Thyroid gland (tissue), 4 donors: ENCODE measurements at regions not wholly inside any gene's neighbourhood (a gene's known extent, or its start where the extent isn't known, plus 50 kb on each side); places are given as distances from the start of the nearest gene placed in this dataset.

ENCODE experiments used
- DNase-seq, 2 donors: peaks; one replicate each; pipeline ENCODE4 v3.0.0-alpha.2; 2019
- H3K27ac ChIP-seq, 3 donors: fragments of 200-600 bp; sonication (generic); 1 replicate in 2 of 3; 2 replicates in 1 of 3; pipeline ENCODE4 v1.5.1; 2016 to 2019; ENCODE audit warnings: mild to moderate bottlenecking in 1 of 3, moderate library complexity in 1 of 3
- H3K27me3 ChIP-seq: fragments of 200-600 bp; sonication (generic); one replicate; pipeline ENCODE4 v1.5.1; 2019
- H3K36me3 ChIP-seq, 2 donors: fragments of 200-600 bp; sonication (generic); one replicate each; pipeline ENCODE4 v1.5.1; 2016 to 2019
- H3K4me1 ChIP-seq, 2 donors: fragments of 200-600 bp; sonication (generic); one replicate each; pipeline ENCODE4 v1.5.1; 2017 to 2019
- H3K4me3 ChIP-seq, 3 donors: fragments of 200-600 bp; sonication (generic); replicated peaks in 1 of 3; 1 replicate in 2 of 3; 2 replicates in 1 of 3; pipeline ENCODE4 v1.5.1; 2016; ENCODE audit warnings: mild to moderate bottlenecking in 1 of 3
- H3K9me3 ChIP-seq: fragments of 200-600 bp; sonication (generic); one replicate; pipeline ENCODE4 v1.5.1; 2017
- POLR2A ChIP-seq, 2 donors: fragments of 450-650 bp; IDR thresholded peaks; one replicate each; pipeline ENCODE4 v1.6.1; 2017; ENCODE audit warnings: antibody characterized with exemption in 2 of 2, mild to moderate bottlenecking in 2 of 2, moderate library complexity in 1 of 2
- WGBS, 2 donors: methylation state at CpG; one replicate each; pipeline ENCODE4 v1.1.5; 2017; 5-methylcytosine and 5-hydroxymethylcytosine counted together
- intact Hi-C: fragments of 100-400 bp; cut with DNase I; formaldehyde crosslinking; loops from one replicate; pipeline ENCODE4 v1.15.1; 2023
- TF ChIP-seq, protein P1 (sequence below), 6 experiments: fragments of 200-600 bp in 3 of 6; fragments of 450-650 bp in 3 of 6; sonication (generic) in 3 of 6; IDR thresholded peaks; one replicate each; pipeline ENCODE4 v1.5.1; 2016 to 2019; ENCODE audit warnings: antibody characterized with exemption in 6 of 6, mild to moderate bottlenecking in 2 of 6, inconsistent platforms in 1 of 6, moderate library complexity in 1 of 6

DNA sequence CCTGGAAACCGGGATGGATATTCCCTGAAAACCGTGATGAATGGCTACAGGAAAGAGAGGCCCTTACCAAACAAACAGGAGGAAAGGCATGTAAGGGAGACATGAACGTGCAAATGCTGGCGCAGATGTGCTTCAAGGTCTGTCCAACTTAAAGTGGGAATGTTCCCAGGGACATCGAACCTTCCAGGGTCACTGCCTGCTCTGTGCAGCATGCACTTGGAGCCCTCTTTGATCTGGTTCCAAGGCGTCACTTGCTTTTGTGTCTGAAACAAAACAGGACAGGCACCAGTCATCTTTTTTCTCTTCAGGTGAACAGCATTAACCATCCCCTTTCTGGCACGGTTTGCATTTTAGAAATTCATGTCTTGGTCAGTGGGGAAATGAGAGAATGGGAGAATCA, 479.4 kb downstream of the RASEF start:
- no peak for DNase-seq
- 68 to 70% methylated on average over 7 of the region's 7 CpGs for WGBS, 2 donors
- intact Hi-C loops = no loop called here

DNA sequence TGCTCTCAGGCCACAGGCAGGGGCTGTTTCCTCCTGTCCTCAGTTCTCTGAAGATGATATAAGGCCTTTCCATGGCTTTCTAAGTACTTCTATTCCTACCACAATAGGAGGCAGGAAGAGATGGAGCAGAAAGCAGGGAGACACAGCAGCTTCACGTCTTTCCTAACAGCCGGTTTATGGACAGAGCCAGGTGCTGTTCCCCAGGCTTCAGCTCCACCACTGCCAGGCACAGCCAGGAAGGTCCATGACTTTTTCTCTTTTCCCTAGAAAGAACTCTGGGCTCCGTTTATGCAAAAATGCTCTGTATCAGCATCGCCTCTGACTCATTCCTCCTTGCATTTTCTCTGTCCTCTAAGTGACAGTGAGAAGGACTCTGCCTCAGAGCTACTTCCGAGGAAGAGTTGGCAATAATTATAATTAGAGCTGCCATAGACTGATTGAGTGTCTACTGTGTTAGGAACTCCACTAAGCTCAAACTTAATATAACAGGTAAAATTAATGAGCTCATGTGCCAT, 478.5 kb downstream of the RASEF start:
- no peaks in the 10 kb centered on the region for H3K27me3 ChIP-seq
- intact Hi-C loops = no loop called here
- no peak for DNase-seq
- H3K9me3 ChIP-seq = no peaks in the 10 kb centered on the region
- no peak overlapping the region for H3K27ac ChIP-seq
- 75 to 89% methylated on average over 5 of the region's 5 CpGs for WGBS, 2 donors
- no peaks in the 10 kb centered on the region for H3K36me3 ChIP-seq
- no peaks in the 10 kb centered on the region for H3K4me1 ChIP-seq
- no peak overlapping the region for H3K4me3 ChIP-seq
- TF ChIP-seq, protein P1, sequence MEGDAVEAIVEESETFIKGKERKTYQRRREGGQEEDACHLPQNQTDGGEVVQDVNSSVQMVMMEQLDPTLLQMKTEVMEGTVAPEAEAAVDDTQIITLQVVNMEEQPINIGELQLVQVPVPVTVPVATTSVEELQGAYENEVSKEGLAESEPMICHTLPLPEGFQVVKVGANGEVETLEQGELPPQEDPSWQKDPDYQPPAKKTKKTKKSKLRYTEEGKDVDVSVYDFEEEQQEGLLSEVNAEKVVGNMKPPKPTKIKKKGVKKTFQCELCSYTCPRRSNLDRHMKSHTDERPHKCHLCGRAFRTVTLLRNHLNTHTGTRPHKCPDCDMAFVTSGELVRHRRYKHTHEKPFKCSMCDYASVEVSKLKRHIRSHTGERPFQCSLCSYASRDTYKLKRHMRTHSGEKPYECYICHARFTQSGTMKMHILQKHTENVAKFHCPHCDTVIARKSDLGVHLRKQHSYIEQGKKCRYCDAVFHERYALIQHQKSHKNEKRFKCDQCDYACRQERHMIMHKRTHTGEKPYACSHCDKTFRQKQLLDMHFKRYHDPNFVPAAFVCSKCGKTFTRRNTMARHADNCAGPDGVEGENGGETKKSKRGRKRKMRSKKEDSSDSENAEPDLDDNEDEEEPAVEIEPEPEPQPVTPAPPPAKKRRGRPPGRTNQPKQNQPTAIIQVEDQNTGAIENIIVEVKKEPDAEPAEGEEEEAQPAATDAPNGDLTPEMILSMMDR (IDR thresholded peaks at IDR 0.05) = no peak
- TF ChIP-seq POLR2A (IDR thresholded peaks at IDR 0.05) = no peak

More for the DNA sequence above, 479.4 kb downstream of the RASEF start:
- H3K36me3 ChIP-seq = no peaks in the 10 kb centered on the region
- H3K27me3 ChIP-seq = no peaks in the 10 kb centered on the region
- no peak overlapping the region for H3K4me3 ChIP-seq
- H3K9me3 ChIP-seq = no peaks in the 10 kb centered on the region
- TF ChIP-seq, protein P1 (IDR thresholded peaks at IDR 0.05) = no peak
- no peak for TF ChIP-seq POLR2A (IDR thresholded peaks at IDR 0.05)
- H3K27ac ChIP-seq = no peak overlapping the region
- H3K4me1 ChIP-seq = no peaks in the 10 kb centered on the region

DNA sequence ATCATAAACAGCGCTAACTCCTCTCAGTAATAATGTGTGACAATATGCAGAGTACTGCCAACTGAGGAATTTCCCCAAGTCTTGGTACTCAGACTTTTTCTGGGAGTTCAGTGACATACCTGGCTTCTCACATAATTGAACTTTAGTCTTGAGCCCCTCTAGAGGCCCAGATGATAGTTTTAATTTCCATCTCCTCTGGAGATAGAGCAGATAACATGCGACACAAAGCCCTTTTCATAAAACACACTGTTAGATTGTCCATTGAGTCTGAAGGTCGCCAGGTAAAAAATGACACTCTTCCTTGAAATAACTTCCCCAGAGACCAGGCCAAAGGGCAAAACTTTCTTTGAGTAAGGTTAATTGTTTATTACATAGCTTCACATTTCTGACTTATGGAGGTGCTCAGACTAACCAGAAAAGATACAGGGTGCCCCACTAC, 476.0 kb downstream of the RASEF start:
- H3K4me3 ChIP-seq = no peak overlapping the region
- no peaks in the 10 kb centered on the region for H3K36me3 ChIP-seq
- intact Hi-C loops = no loop called here
- 93 to 97% methylated on average over 3 of the region's 3 CpGs for WGBS, 2 donors
- no peaks in the 10 kb centered on the region for H3K4me1 ChIP-seq
- no peak overlapping the region for H3K27ac ChIP-seq
- no peak for DNase-seq
- H3K27me3 ChIP-seq = no peaks in the 10 kb centered on the region
- no peak for TF ChIP-seq POLR2A (IDR thresholded peaks at IDR 0.05)
- TF ChIP-seq, protein P1 (IDR thresholded peaks at IDR 0.05) = no peak
- no peaks in the 10 kb centered on the region for H3K9me3 ChIP-seq

DNA sequence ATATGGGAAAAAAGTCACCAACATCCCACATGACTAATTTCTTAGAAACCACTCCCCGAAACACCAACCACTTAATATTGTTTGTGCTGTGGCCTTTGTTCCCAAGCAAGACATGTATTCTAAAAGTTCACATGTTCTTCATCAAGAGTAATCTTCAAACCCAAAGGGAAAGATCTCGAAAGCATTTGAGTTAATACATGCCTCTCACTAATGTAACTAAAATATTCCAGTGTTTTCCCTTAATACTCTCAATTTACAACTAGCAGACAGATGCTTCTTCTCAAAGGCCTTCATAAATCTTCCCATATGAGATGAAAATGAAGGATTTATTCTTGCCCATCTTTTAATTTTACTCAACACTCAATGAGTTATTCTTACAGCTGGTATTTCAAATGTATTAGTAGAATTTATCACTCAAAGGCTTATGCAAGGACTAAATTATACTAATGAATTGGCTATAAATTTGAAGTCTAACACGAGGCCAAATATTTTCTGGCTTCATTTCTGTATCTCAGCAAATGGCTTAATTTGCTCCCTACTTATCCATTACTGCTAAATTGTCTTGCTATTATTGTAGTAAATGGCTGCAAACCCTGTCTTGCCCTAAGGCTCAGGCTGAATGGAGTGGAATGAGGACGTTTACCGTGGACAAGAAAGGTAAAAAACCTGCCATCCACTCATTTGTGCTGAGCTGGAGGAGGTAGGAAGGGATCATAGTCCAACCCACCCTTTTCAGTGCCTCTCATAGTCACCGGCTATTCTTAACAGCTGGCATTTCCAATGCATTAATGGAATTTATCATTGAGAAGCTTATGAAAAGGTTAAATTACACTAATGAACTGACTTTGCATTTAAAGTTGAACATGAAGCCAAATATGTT, 474.4 kb downstream of the RASEF start:
- intact Hi-C loops = no loop called here
- H3K4me3 ChIP-seq = no peak overlapping the region
- H3K9me3 ChIP-seq = no peaks in the 10 kb centered on the region
- DNase-seq = no peak
- TF ChIP-seq, protein P1 (IDR thresholded peaks at IDR 0.05) = no peak
- no peak for TF ChIP-seq POLR2A (IDR thresholded peaks at IDR 0.05)
- H3K27me3 ChIP-seq = no peaks in the 10 kb centered on the region
- H3K4me1 ChIP-seq = no peaks in the 10 kb centered on the region
- H3K27ac ChIP-seq = no peak overlapping the region
- H3K36me3 ChIP-seq = no peaks in the 10 kb centered on the region
- WGBS, 2 donors = 81 to 82% methylated on average over 6 of the region's 6 CpGs

DNA sequence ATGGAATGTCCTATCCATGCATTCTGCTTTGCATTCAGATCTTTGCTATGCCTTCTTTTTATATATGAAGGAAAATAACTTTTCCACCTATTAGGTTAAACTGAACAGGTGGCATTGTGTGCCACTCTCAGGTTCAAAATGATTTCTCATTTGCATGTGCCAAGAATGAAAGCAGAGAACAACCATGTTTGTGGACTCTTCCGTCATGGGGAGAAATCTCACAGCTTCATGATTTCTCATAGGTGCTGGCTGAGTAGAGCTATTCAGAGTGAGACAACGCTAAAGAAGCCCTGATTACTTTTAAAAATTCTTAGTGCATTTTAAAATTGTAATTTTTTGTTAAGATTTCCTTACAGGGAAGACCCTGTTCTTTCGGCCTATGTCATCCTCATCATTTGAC, 472.1 kb downstream of the RASEF start:
- no peaks in the 10 kb centered on the region for H3K4me1 ChIP-seq
- no peaks in the 10 kb centered on the region for H3K36me3 ChIP-seq
- WGBS, 2 donors = 90 to 94% methylated on average over 3 of the region's 3 CpGs
- no peaks in the 10 kb centered on the region for H3K9me3 ChIP-seq
- H3K27me3 ChIP-seq = no peaks in the 10 kb centered on the region
- TF ChIP-seq, protein P1 (IDR thresholded peaks at IDR 0.05) = no peak
- no peak for TF ChIP-seq POLR2A (IDR thresholded peaks at IDR 0.05)
- no peak overlapping the region for H3K4me3 ChIP-seq
- H3K27ac ChIP-seq = no peak overlapping the region
- intact Hi-C loops = no loop called here
- DNase-seq = no peak
